ENCODE measurements at regions not wholly inside any gene's neighbourhood (a gene's known extent, or its start where the extent isn't known, plus 50 kb on each side); places are given as distances from the start of the nearest gene placed in this dataset.

- TF ChIP-seq, protein P1, sequence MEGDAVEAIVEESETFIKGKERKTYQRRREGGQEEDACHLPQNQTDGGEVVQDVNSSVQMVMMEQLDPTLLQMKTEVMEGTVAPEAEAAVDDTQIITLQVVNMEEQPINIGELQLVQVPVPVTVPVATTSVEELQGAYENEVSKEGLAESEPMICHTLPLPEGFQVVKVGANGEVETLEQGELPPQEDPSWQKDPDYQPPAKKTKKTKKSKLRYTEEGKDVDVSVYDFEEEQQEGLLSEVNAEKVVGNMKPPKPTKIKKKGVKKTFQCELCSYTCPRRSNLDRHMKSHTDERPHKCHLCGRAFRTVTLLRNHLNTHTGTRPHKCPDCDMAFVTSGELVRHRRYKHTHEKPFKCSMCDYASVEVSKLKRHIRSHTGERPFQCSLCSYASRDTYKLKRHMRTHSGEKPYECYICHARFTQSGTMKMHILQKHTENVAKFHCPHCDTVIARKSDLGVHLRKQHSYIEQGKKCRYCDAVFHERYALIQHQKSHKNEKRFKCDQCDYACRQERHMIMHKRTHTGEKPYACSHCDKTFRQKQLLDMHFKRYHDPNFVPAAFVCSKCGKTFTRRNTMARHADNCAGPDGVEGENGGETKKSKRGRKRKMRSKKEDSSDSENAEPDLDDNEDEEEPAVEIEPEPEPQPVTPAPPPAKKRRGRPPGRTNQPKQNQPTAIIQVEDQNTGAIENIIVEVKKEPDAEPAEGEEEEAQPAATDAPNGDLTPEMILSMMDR (IDR thresholded peaks at IDR 0.05) = no peak
- no peak for TF ChIP-seq ZFX (IDR thresholded peaks at IDR 0.05; ENCODE audit: borderline replicate concordance)
These were observed 121.8 kb upstream of the AP1S2 start for GRCh38 chrX:15976396-15976795.
